ENCODE measurements at regions not wholly inside any gene's neighbourhood (a gene's known extent, or its start where the extent isn't known, plus 50 kb on each side); places are given as distances from the start of the nearest gene placed in this dataset.

GRCh38 chr3:40617084-40617483, 92.3 kb downstream of the ZNF621 start:
- no peak overlapping the region for H2AFZ ChIP-seq (ENCODE audit: low read depth, low read length)
- no TSS peak for BruUV-seq (replicated peaks)
- no peaks in the 10 kb centered on the region for H3K79me2 ChIP-seq (ENCODE audit: control insufficient read depth, insufficient read depth, low read length)
- H3K27me3 ChIP-seq (ENCODE audit: control insufficient read depth in 2 of 2, insufficient read depth in 2 of 2, low read length in 2 of 2): peaks cover 27 to 41% of the 10 kb centered on the region in 2 experiments; a peak in 4 of 5 replicates
- H3K4me1 ChIP-seq (replicated peaks in 1 of 2; ENCODE audit: control insufficient read depth in 2 of 2, insufficient read depth in 2 of 2, low read length in 2 of 2): peaks cover 0 to 7% of the 10 kb centered on the region in 2 experiments; a peak in 2 of 5 replicates
- intact Hi-C loops (cut with micrococcal nuclease) (no loop called here), in situ Hi-C loops (cut with MboI) (no loop called here)
- ATAC-seq: no peak
- H3K4me2 ChIP-seq (ENCODE audit: insufficient read depth, low read length): no peak overlapping the region
- H3K27ac ChIP-seq (ENCODE audit: extremely low read depth, low read depth, low read length): no peak overlapping the region
- no peak for FAIRE-seq
- ChIA-PET POLR2A (no interaction called here), CTCF (ENCODE audit: low intra/inter-chr PET ratio) (no interaction called here)
- H3K36me3 ChIP-seq (ENCODE audit: control insufficient read depth, insufficient read depth, low read length): no peaks in the 10 kb centered on the region
- H3K9me1 ChIP-seq (ENCODE audit: control insufficient read depth, insufficient read depth, low read length): no peaks in the 10 kb centered on the region
- DNase-seq (ENCODE audit: extremely low read depth in 1 of 4, low spot score in 3 of 4): no peak
- H3K9ac ChIP-seq (ENCODE audit: insufficient read depth in 1 of 2, low read depth in 2 of 2, low read length in 2 of 2): no peak overlapping the region
- H3K9me3 ChIP-seq (replicated peaks; ENCODE audit: control insufficient read depth, insufficient read depth, low read depth, low read length): no peaks in the 10 kb centered on the region
- TF ChIP-seq SMAD4 (CRISPR knock-in tag; conservative IDR thresholded peaks at IDR 0.05) (no peak), RB1 (IDR thresholded peaks at IDR 0.05; ENCODE audit: low read depth) (no peak), USF1 (CRISPR knock-in tag; IDR thresholded peaks at IDR 0.05) (no peak)
- no peaks in the 10 kb centered on the region for H4K20me1 ChIP-seq (replicated peaks; ENCODE audit: control insufficient read depth, insufficient read depth, low read length)
- 2% methylated on average over 3 of the region's 3 CpGs for WGBS (ENCODE audit: insufficient coverage, low coverage, missing lambda C conversion rate)
- H3K4me3 ChIP-seq: no peak overlapping the region

- Histone ChIP-seq H3K9me3 (replicated peaks; ENCODE audit: control insufficient read depth, insufficient read depth, low read depth, low read length) (no peaks in the 10 kb centered on the region), H3K4me2 (ENCODE audit: insufficient read depth, low read length) (no peak overlapping the region), H3K27me3 (ENCODE audit: control insufficient read depth in 2 of 2, insufficient read depth in 2 of 2, low read length in 2 of 2) (peaks cover 22 to 33% of the 10 kb centered on the region in 2 experiments; a peak in 4 of 5 replicates), H3K9me1 (ENCODE audit: control insufficient read depth, insufficient read depth, low read length) (no peaks in the 10 kb centered on the region), H3K4me3 (no peak overlapping the region), H3K27ac (ENCODE audit: extremely low read depth, low read depth, low read length) (no peak overlapping the region), H3K79me2 (ENCODE audit: control insufficient read depth, insufficient read depth, low read length) (no peaks in the 10 kb centered on the region), H4K20me1 (replicated peaks; ENCODE audit: control insufficient read depth, insufficient read depth, low read length) (no peaks in the 10 kb centered on the region), H3K4me1 (replicated peaks in 1 of 2; ENCODE audit: control insufficient read depth in 2 of 2, insufficient read depth in 2 of 2, low read length in 2 of 2) (peaks cover 0 to 7% of the 10 kb centered on the region in 2 experiments; a peak in 2 of 5 replicates), H3K36me3 (ENCODE audit: control insufficient read depth, insufficient read depth, low read length) (no peaks in the 10 kb centered on the region), H3K9ac (ENCODE audit: insufficient read depth in 1 of 2, low read depth in 2 of 2, low read length in 2 of 2) (no peak overlapping the region), H2AFZ (ENCODE audit: low read depth, low read length) (no peak overlapping the region)
- ChIA-PET CTCF (ENCODE audit: low intra/inter-chr PET ratio) (no interaction called here), POLR2A (interaction anchor here (0.7 kb wide), 1 partner anchor 214 kb away, joined by 4 read pairs; no protein-coding TSS in a partner anchor)
- DNase-seq (ENCODE audit: extremely low read depth in 1 of 4, low spot score in 3 of 4) (no peak), FAIRE-seq (no peak), ATAC-seq (no peak)
- intact Hi-C loops (cut with micrococcal nuclease): no loop called here
- no TSS peak for BruUV-seq (replicated peaks)
- in situ Hi-C loops (cut with MboI): no loop called here
- TF ChIP-seq HEY1 (CRISPR knock-in tag; IDR thresholded peaks at IDR 0.05; ENCODE audit: borderline replicate concordance) (no peak), USF2 (CRISPR knock-in tag; IDR thresholded peaks at IDR 0.05) (no peak), CHD4 (IDR thresholded peaks at IDR 0.05; ENCODE audit: insufficient read depth, insufficient replicate concordance, low read depth, low read length, poor library complexity, severe bottlenecking) (no peak), ZZZ3 (IDR thresholded peaks at IDR 0.05) (no peak), SP2 (IDR thresholded peaks at IDR 0.05; ENCODE audit: extremely low read depth, low read depth, low read length, poor library complexity, severe bottlenecking) (no peak), HBP1 (CRISPR knock-in tag; IDR thresholded peaks at IDR 0.05) (no peak), NUFIP1 (IDR thresholded peaks at IDR 0.05; ENCODE audit: partially characterized antibody) (no peak), SPI1 (IDR thresholded peaks at IDR 0.05; ENCODE audit: borderline replicate concordance, low read depth, low read length) (no peak)
- TF ChIP-seq, protein P1, sequence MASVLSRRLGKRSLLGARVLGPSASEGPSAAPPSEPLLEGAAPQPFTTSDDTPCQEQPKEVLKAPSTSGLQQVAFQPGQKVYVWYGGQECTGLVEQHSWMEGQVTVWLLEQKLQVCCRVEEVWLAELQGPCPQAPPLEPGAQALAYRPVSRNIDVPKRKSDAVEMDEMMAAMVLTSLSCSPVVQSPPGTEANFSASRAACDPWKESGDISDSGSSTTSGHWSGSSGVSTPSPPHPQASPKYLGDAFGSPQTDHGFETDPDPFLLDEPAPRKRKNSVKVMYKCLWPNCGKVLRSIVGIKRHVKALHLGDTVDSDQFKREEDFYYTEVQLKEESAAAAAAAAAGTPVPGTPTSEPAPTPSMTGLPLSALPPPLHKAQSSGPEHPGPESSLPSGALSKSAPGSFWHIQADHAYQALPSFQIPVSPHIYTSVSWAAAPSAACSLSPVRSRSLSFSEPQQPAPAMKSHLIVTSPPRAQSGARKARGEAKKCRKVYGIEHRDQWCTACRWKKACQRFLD (CRISPR knock-in tag; IDR thresholded peaks at IDR 0.05): no peak
Measured at GRCh38 chr3:40618158-40618557, 93.4 kb downstream of the ZNF621 start.
